IMR-90 (cell line): ENCODE measurements at regions not wholly inside any gene's neighbourhood (a gene's known extent, or its start where the extent isn't known, plus 50 kb on each side); places are given as distances from the start of the nearest gene placed in this dataset.

Source experiments
- ATAC-seq: fragments of 200-7000 bp; cut with Tn5 transposase; 2 replicates; pipeline ENCODE4 v1.9.1; 2020; ENCODE audit warnings: low read depth, mild to moderate bottlenecking, moderate library complexity
- BruUV-seq: library from RNA; stranded (reverse); fragments of 400-500 nt; replicated peaks from 2 replicates; lab custom pipeline; 2021; lab: Mats Ljungman, UMichigan
- CTCF ChIA-PET: fragments of 300-600 bp; formaldehyde crosslinking; extraction: SDS; loops from one replicate; lab custom pipeline; 2021; ENCODE audit warnings: antibody characterized with exemption; lab: Yijun Ruan, JAX
- POLR2A ChIA-PET: fragments of 300-600 bp; sonication (Branson Sonifier 250); formaldehyde crosslinking; loops from one replicate; lab custom pipeline; 2022; ENCODE audit warnings: antibody characterized with exemption; ENCODE audit not compliant: unreplicated experiment; lab: Charles Lee
- DNase-seq: peaks from one replicate; pipeline ENCODE4 v3.0.0; 2013
- H2AFZ ChIP-seq: replicated peaks from 2 replicates; pipeline ENCODE3; 2013; ENCODE audit warnings: low read length, mild to moderate bottlenecking; ENCODE audit not compliant: poor library complexity
- H2AK5ac ChIP-seq: 2 replicates; pipeline ENCODE4 v1.6.1; 2013; ENCODE audit warnings: low read depth, low read length, inconsistent platforms
- H2AK9ac ChIP-seq: replicated peaks from 2 replicates; pipeline ENCODE3; 2013; ENCODE audit warnings: mild to moderate bottlenecking, low read depth, low read length, moderate library complexity; ENCODE audit not compliant: poor library complexity
- H2BK120ac ChIP-seq: 2 replicates; pipeline ENCODE4 v1.6.1; 2013; ENCODE audit warnings: low read depth, low read length, inconsistent platforms
- H2BK15ac ChIP-seq: 3 replicates; pipeline ENCODE4 v1.6.1; 2013; ENCODE audit warnings: low read depth, low read length, inconsistent platforms
- H2BK20ac ChIP-seq: 2 replicates; pipeline ENCODE4 v1.6.1; 2013; ENCODE audit warnings: low read depth, mild to moderate bottlenecking, inconsistent platforms, low read length, moderate library complexity
- H2BK5ac ChIP-seq: 2 replicates; pipeline ENCODE4 v1.6.1; 2013; ENCODE audit warnings: mild to moderate bottlenecking, low read depth, low read length, inconsistent platforms; ENCODE audit not compliant: poor library complexity, severe bottlenecking
- H3K14ac ChIP-seq: replicated peaks from 2 replicates; pipeline ENCODE4 v1.6.1; 2013; ENCODE audit warnings: low read depth, low read length, inconsistent platforms
- H3K18ac ChIP-seq: 2 replicates; pipeline ENCODE4 v1.6.1; 2013; ENCODE audit warnings: low read depth, low read length, control low read depth
- H3K23ac ChIP-seq: 2 replicates; pipeline ENCODE4 v1.6.1; 2013; ENCODE audit warnings: low read depth, low read length, inconsistent platforms
- H3K27ac ChIP-seq: 2 replicates; pipeline ENCODE4 v1.5.1; 2013; ENCODE audit warnings: mild to moderate bottlenecking, control low read depth, low read length; ENCODE audit not compliant: insufficient read depth
- H3K27me3 ChIP-seq: 2 replicates; pipeline ENCODE4 v1.6.1; 2013; ENCODE audit warnings: low read length; ENCODE audit not compliant: control insufficient read depth, insufficient read depth
- H3K36me3 ChIP-seq: 2 replicates; pipeline ENCODE4 v1.6.1; 2013; ENCODE audit warnings: low read length, mixed read lengths; ENCODE audit not compliant: control insufficient read depth, insufficient read depth
- H3K4ac ChIP-seq: 2 replicates; pipeline ENCODE4 v1.6.1; 2013; ENCODE audit warnings: low read depth, low read length, inconsistent platforms
- H3K4me1 ChIP-seq: 2 replicates; pipeline ENCODE4 v1.6.1; 2013; ENCODE audit warnings: low read length, mixed read lengths; ENCODE audit not compliant: control insufficient read depth, insufficient read depth
- H3K4me2 ChIP-seq: 2 replicates; pipeline ENCODE4 v1.6.1; 2013; ENCODE audit warnings: low read depth, mild to moderate bottlenecking, control low read depth, low read length, moderate library complexity
- H3K4me3 ChIP-seq: 2 replicates; pipeline ENCODE4 v1.5.1; 2013; ENCODE audit warnings: low read depth, mild to moderate bottlenecking, control low read depth, low read length, moderate library complexity; ENCODE audit not compliant: insufficient read depth
- H3K56ac ChIP-seq: 2 replicates; pipeline ENCODE4 v1.6.1; 2013; ENCODE audit warnings: low read length, inconsistent platforms; ENCODE audit not compliant: insufficient read depth; ENCODE audit errors: extremely low read depth
- H3K79me1 ChIP-seq, 2 experiments: 2 replicates each; pipeline ENCODE4 v1.6.1; 2013; ENCODE audit warnings: low read length in 2 of 2, inconsistent platforms in 1 of 2, low read depth in 1 of 2
- H3K9ac ChIP-seq: 2 replicates; pipeline ENCODE4 v1.6.1; 2013; ENCODE audit warnings: low read depth, low read length, control low read depth
- H3K9me1 ChIP-seq: 2 replicates; pipeline ENCODE4 v1.6.1; 2013; ENCODE audit warnings: low read length, inconsistent platforms; ENCODE audit not compliant: insufficient read depth
- H3K9me3 ChIP-seq: 2 replicates; pipeline ENCODE4 v1.6.1; 2013; ENCODE audit warnings: low read length; ENCODE audit not compliant: control insufficient read depth, insufficient read depth
- H4K20me1 ChIP-seq: 2 replicates; pipeline ENCODE4 v1.6.1; 2013; ENCODE audit warnings: low read length, inconsistent platforms; ENCODE audit not compliant: insufficient read depth
- H4K5ac ChIP-seq: 2 replicates; pipeline ENCODE4 v1.6.1; 2013; ENCODE audit warnings: mild to moderate bottlenecking, low read depth, low read length, control low read depth
- H4K8ac ChIP-seq, 2 experiments: 2 replicates each; pipeline ENCODE4 v1.6.1; 2013; ENCODE audit warnings: low read depth in 2 of 2, low read length in 2 of 2, control low read depth in 1 of 2, inconsistent platforms in 1 of 2
- H4K91ac ChIP-seq: 2 replicates; pipeline ENCODE4 v1.6.1; 2013; ENCODE audit warnings: low read depth, low read length, inconsistent platforms; ENCODE audit not compliant: insufficient read depth
- CEBPB ChIP-seq: IDR thresholded peaks from 2 replicates; pipeline ENCODE4 v1.6.1; 2012; ENCODE audit warnings: low read depth, low read length, improper control_type of control experiment
- CTCF ChIP-seq: conservative IDR thresholded peaks from 2 replicates; pipeline ENCODE4 v1.5.1; 2012; ENCODE audit warnings: mild to moderate bottlenecking, low read depth, low read length, improper control_type of control experiment
- ELK1 ChIP-seq: fragments of 150-350 bp; IDR thresholded peaks from 2 replicates; pipeline ENCODE4 v1.6.1; 2016; ENCODE audit warnings: low read depth, mild to moderate bottlenecking, low read length, moderate library complexity, borderline replicate concordance
- FOS ChIP-seq: fragments of 150-350 bp; IDR thresholded peaks from 2 replicates; pipeline ENCODE4 v1.6.1; 2016; ENCODE audit warnings: low read depth, low read length
- MAFK ChIP-seq: IDR thresholded peaks from 2 replicates; pipeline ENCODE4 v1.6.1; 2012; ENCODE audit warnings: low read depth, low read length, improper control_type of control experiment
- NFE2L2 ChIP-seq: fragments of 150-350 bp; IDR thresholded peaks from 2 replicates; pipeline ENCODE4 v1.6.1; 2016; ENCODE audit warnings: low read depth, mild to moderate bottlenecking, low read length
- whole genome bisulfite sequencing, 2 experiments: methylation state at CpG; one replicate each; pipeline versions ENCODE4 v1.1.5 to v1.1.7; 2013; ENCODE audit warnings: missing lambda C conversion rate in 2 of 2; ENCODE audit not compliant: insufficient read length in 1 of 2; ENCODE audit errors: extremely low coverage in 2 of 2; 5-methylcytosine and 5-hydroxymethylcytosine counted together
- dilution Hi-C: fragments of 300-500 bp; cut with HindIII; formaldehyde crosslinking; loops from one replicate; pipeline ENCODE4 v1.14.3; 2018; ENCODE audit warnings: low sequenced_read_pairs; ENCODE audit not compliant: unreplicated experiment
- in situ Hi-C: fragments of 300-500 bp; cut with MboI; formaldehyde crosslinking; loops from 3 replicates; pipeline ENCODE4 v1.14.3; 2019; ENCODE audit warnings: low sequenced_read_pairs, inconsistent platforms, mixed read lengths
- intact Hi-C: fragments of 100-400 bp; cut with micrococcal nuclease; formaldehyde crosslinking; loops from 2 replicates; pipeline ENCODE4 v1.10.0; 2022

GRCh38 chr6:81606965-81607381 lies 145.5 kb downstream of the TENT5A start:
- H3K4me3 ChIP-seq, result no peak overlapping the region
- WGBS, 2 experiments, result no CpG with 5 or more reads among the region's 2 CpGs
- H3K27me3 ChIP-seq, result no peaks in the 10 kb centered on the region
- peak overlapping the region; percentile 95 for H2BK120ac ChIP-seq
- peak overlapping the region; percentile 83 for H3K4me2 ChIP-seq
- dilution Hi-C loops (no loop called here), intact Hi-C loops (no loop called here), in situ Hi-C loops (no loop called here)
- BruUV-seq, result no TSS peak
- H3K14ac ChIP-seq, result peak overlapping the region; percentile 74; the same call in 1 of the 2 replicates
- no peak overlapping the region for H2AK5ac ChIP-seq
- peak overlapping the region; percentile 11 to 38; a peak in 2 of 4 replicates for H4K8ac ChIP-seq
- ChIA-PET CTCF (no interaction called here), POLR2A (interaction anchor here (0.6 kb wide), 1 partner anchor 434 kb away, joined by 3 read pairs; no protein-coding TSS in a partner anchor)
- TF ChIP-seq MAFK, result peak; percentile 62
- no peak for TF ChIP-seq CTCF
- TF ChIP-seq CEBPB, result peak; percentile 48; the same call in 1 of the 2 replicates
- peak; percentile 68 for TF ChIP-seq FOS
- TF ChIP-seq ELK1, result no peak
- TF ChIP-seq NFE2L2, result peak; percentile 79
- peak overlapping the region; percentile 93; the same call in 1 of the 2 replicates for H3K23ac ChIP-seq
- no peak overlapping the region; the same call in 1 of the 2 replicates for H4K91ac ChIP-seq
- no peaks in the 10 kb centered on the region for H4K20me1 ChIP-seq
- H3K9ac ChIP-seq, result no peak overlapping the region
- peak overlapping the region; percentile 79; the same call in 1 of the 2 replicates for H3K4ac ChIP-seq
- H3K9me3 ChIP-seq, result no peaks in the 10 kb centered on the region
- DNase-seq (peak; percentile 91), ATAC-seq (peak; percentile 86)
- H3K56ac ChIP-seq, result peak overlapping the region; percentile 35; the same call in 1 of the 2 replicates
- H2AFZ ChIP-seq, result no peak overlapping the region
- no peak overlapping the region for H2AK9ac ChIP-seq
- H3K27ac ChIP-seq, result peak overlapping the region; percentile 85
- H3K79me1 ChIP-seq, result no peaks in the 10 kb centered on the region
- peak overlapping the region; percentile 93 for H3K18ac ChIP-seq
- peaks cover 3% of the 10 kb centered on the region; the same call in 1 of the 2 replicates for H3K4me1 ChIP-seq
- peak overlapping the region; percentile 96 for H2BK5ac ChIP-seq
- peak overlapping the region; percentile 69; the same call in 2 of the 3 replicates for H2BK15ac ChIP-seq
- peak overlapping the region; percentile 49; the same call in 1 of the 2 replicates for H4K5ac ChIP-seq
- peak overlapping the region; percentile 90 for H2BK20ac ChIP-seq
- H3K9me1 ChIP-seq, result no peaks in the 10 kb centered on the region
- no peaks in the 10 kb centered on the region for H3K36me3 ChIP-seq
